GM13977 (cell line): ENCODE measurements at regions not wholly inside any gene's neighbourhood (a gene's known extent, or its start where the extent isn't known, plus 50 kb on each side); places are given as distances from the start of the nearest gene placed in this dataset.

Experiments used
- DNase-seq: peaks from one replicate; pipeline ENCODE4 v3.0.0; 2012; ENCODE audit warnings: low spot score
- CTCF ChIP-seq: IDR thresholded peaks from 2 replicates; pipeline ENCODE4 v1.5.1; 2012; ENCODE audit warnings: mild to moderate bottlenecking, control low read depth; ENCODE audit not compliant: insufficient read depth; ENCODE audit errors: extremely low read depth, missing control alignments
- in situ Hi-C: fragments of 300-500 bp; cut with MboI; formaldehyde crosslinking; loops from one replicate; pipeline ENCODE4 v1.12.0; 2022; ENCODE audit warnings: low sequenced_read_pairs, low pct_unique_long_range_greater_than_20kb, mixed read lengths, inconsistent platforms; ENCODE audit not compliant: unreplicated experiment

- DNase-seq: no peak
- TF ChIP-seq CTCF: no peak
- in situ Hi-C loops: no loop called here
These were observed 88.0 kb upstream of the INSIG1 start for GRCh38 chr7:155209478-155210319.

- no peak for DNase-seq
- in situ Hi-C loops: no loop called here
- no peak for TF ChIP-seq CTCF
These were observed 87.3 kb upstream of the INSIG1 start for GRCh38 chr7:155210356-155210755.

- no peak for DNase-seq
- in situ Hi-C loops: no loop called here
- TF ChIP-seq CTCF: no peak
These were observed 86.5 kb upstream of the INSIG1 start for GRCh38 chr7:155211173-155211572.

DNA sequence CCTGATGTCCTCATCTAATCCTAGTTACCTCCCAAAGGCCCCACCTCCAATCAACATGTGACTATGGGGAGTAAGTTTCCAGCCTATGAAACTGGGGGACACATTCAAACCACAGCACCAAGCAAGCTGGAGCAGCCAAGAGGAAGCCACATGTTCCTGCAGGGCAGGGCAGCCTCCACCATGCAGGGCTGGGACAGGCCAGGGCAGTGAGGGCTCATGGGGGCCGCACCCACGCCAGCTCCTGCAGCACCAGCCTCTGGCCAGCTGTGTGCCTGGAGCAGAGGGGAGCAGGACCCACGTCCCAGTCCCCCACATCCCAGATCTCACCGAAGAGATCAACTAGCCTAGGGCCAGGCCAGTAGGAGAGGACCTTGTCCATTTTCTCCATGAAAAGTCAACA lies 85.9 kb upstream of the INSIG1 start:
- DNase-seq: no peak
- in situ Hi-C loops: no loop called here
- no peak for TF ChIP-seq CTCF

GRCh38 chr7:155212301-155213015 lies 85.2 kb upstream of the INSIG1 start:
- no peak for TF ChIP-seq CTCF
- in situ Hi-C loops: no loop called here
- DNase-seq: no peak

- no peak for TF ChIP-seq CTCF
- in situ Hi-C loops: no loop called here
- no peak for DNase-seq
These were observed 84.3 kb upstream of the INSIG1 start for GRCh38 chr7:155213385-155213784.
